H1 (cell line): ENCODE measurements at regions not wholly inside any gene's neighbourhood (a gene's known extent, or its start where the extent isn't known, plus 50 kb on each side); places are given as distances from the start of the nearest gene placed in this dataset.

Experiments
- CBX8 ChIP-seq: fragments of 300-800, 300-1000 bp; sonication (generic); IDR thresholded peaks from 2 replicates; pipeline ENCODE4 v1.7.1; 2016; ENCODE audit warnings: low read depth, low read length, borderline replicate concordance
- CTCF ChIP-seq, 3 experiments: IDR thresholded peaks; 1 replicate in 2 of 3; 2 replicates in 1 of 3; pipeline versions ENCODE4 v1.5.1 to v1.6.1; 2011; ENCODE audit warnings: low read length in 3 of 3, mild to moderate bottlenecking in 3 of 3, inconsistent platforms in 2 of 3, low read depth in 1 of 3, moderate library complexity in 1 of 3; ENCODE audit not compliant: insufficient read depth in 1 of 3; ENCODE audit errors: control extremely low read depth in 1 of 3
- USF2 ChIP-seq: IDR thresholded peaks from 2 replicates; pipeline ENCODE4 v1.6.1; 2011; ENCODE audit warnings: low read length, improper control_type of control experiment

- TF ChIP-seq CBX8 (no peak), CTCF (IDR thresholded peaks at IDR 0.05; ENCODE audit: control extremely low read depth in 1 of 3, insufficient read depth in 1 of 3, low read depth in 1 of 3, low read length in 3 of 3) (no peak), USF2 (no peak)
These were observed 80.3 kb upstream of the FRY start for GRCh38 chr13:31951215-31951678.
